Thyroid gland (tissue), 4 donors: ENCODE measurements at regions not wholly inside any gene's neighbourhood (a gene's known extent, or its start where the extent isn't known, plus 50 kb on each side); places are given as distances from the start of the nearest gene placed in this dataset.

Experiments
- DNase-seq, 2 donors: peaks; one replicate each; pipeline ENCODE4 v3.0.0-alpha.2; 2019
- H3K27ac ChIP-seq, 3 donors: fragments of 200-600 bp; sonication (generic); 1 replicate in 2 of 3; 2 replicates in 1 of 3; pipeline ENCODE4 v1.5.1; 2016 to 2019; ENCODE audit warnings: mild to moderate bottlenecking in 1 of 3, moderate library complexity in 1 of 3
- H3K27me3 ChIP-seq: fragments of 200-600 bp; sonication (generic); one replicate; pipeline ENCODE4 v1.5.1; 2019
- H3K36me3 ChIP-seq, 2 donors: fragments of 200-600 bp; sonication (generic); one replicate each; pipeline ENCODE4 v1.5.1; 2016 to 2019
- H3K4me1 ChIP-seq, 2 donors: fragments of 200-600 bp; sonication (generic); one replicate each; pipeline ENCODE4 v1.5.1; 2017 to 2019
- H3K4me3 ChIP-seq, 3 donors: fragments of 200-600 bp; sonication (generic); replicated peaks in 1 of 3; 1 replicate in 2 of 3; 2 replicates in 1 of 3; pipeline ENCODE4 v1.5.1; 2016; ENCODE audit warnings: mild to moderate bottlenecking in 1 of 3
- H3K9me3 ChIP-seq: fragments of 200-600 bp; sonication (generic); one replicate; pipeline ENCODE4 v1.5.1; 2017
- POLR2A ChIP-seq, 2 donors: fragments of 450-650 bp; IDR thresholded peaks; one replicate each; pipeline ENCODE4 v1.6.1; 2017; ENCODE audit warnings: antibody characterized with exemption in 2 of 2, mild to moderate bottlenecking in 2 of 2, moderate library complexity in 1 of 2
- WGBS, 2 donors: methylation state at CpG; one replicate each; pipeline ENCODE4 v1.1.5; 2017; 5-methylcytosine and 5-hydroxymethylcytosine counted together
- intact Hi-C: fragments of 100-400 bp; cut with DNase I; formaldehyde crosslinking; loops from one replicate; pipeline ENCODE4 v1.15.1; 2023
- TF ChIP-seq, protein P1 (sequence below), 6 experiments: fragments of 200-600 bp in 3 of 6; fragments of 450-650 bp in 3 of 6; sonication (generic) in 3 of 6; IDR thresholded peaks; one replicate each; pipeline ENCODE4 v1.5.1; 2016 to 2019; ENCODE audit warnings: antibody characterized with exemption in 6 of 6, mild to moderate bottlenecking in 2 of 6, inconsistent platforms in 1 of 6, moderate library complexity in 1 of 6

DNA sequence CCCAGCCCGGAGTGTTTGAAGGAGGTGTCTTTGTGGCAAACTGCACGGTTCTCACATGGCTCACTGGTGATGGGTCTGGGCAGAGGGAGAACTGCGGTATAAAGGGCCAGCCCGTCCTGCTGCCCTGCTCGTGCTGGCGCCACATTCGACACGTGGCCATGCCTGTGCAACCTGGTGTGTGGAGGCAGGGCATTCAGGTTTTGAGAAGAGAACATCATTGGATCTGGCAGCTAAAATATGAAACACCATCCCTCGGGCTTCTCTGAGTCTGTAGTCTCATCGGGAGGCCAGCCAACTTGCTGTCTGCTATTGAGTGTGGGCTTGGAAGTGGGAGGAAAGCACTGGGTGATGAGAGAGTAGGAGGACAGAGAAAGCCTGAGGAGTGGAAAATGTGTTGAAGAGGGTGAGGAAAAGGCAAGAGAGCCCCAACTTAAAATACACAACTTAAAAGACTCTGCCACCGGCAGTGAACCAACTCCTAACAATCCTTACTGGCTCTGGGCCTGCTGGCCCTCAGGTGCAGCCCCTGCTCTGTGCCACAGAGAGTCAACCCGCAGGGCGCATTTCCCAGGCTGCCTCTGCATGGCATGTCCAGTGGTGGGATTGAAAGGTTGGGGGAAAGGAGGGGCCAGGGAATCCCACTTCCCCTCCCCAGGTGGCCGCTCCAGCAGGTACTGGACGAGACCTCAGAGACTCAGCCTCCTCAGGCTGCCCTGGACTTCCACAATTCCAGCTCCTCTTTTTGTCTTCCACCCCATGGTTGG is 112.7 kb upstream of the DLX2 start:
- H3K36me3 ChIP-seq, result no peaks in the 10 kb centered on the region
- no peak for DNase-seq

GRCh38 chr2:172215936-172216335 is 113.2 kb upstream of the DLX2 start:
- Histone ChIP-seq H3K36me3 (no peaks in the 10 kb centered on the region), H3K27me3 (no peaks in the 10 kb centered on the region), H3K4me1 (no peaks in the 10 kb centered on the region), H3K9me3 (no peaks in the 10 kb centered on the region), H3K27ac (no peak overlapping the region), H3K4me3 (no peak overlapping the region)
- no peak for DNase-seq
- intact Hi-C loops, result no loop called here
- TF ChIP-seq, protein P1, sequence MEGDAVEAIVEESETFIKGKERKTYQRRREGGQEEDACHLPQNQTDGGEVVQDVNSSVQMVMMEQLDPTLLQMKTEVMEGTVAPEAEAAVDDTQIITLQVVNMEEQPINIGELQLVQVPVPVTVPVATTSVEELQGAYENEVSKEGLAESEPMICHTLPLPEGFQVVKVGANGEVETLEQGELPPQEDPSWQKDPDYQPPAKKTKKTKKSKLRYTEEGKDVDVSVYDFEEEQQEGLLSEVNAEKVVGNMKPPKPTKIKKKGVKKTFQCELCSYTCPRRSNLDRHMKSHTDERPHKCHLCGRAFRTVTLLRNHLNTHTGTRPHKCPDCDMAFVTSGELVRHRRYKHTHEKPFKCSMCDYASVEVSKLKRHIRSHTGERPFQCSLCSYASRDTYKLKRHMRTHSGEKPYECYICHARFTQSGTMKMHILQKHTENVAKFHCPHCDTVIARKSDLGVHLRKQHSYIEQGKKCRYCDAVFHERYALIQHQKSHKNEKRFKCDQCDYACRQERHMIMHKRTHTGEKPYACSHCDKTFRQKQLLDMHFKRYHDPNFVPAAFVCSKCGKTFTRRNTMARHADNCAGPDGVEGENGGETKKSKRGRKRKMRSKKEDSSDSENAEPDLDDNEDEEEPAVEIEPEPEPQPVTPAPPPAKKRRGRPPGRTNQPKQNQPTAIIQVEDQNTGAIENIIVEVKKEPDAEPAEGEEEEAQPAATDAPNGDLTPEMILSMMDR (IDR thresholded peaks at IDR 0.05), result no peak
- no peak for TF ChIP-seq POLR2A (IDR thresholded peaks at IDR 0.05)
- WGBS, 2 donors, result 73 to 83% methylated on average over 2 of the region's 2 CpGs

More for the DNA sequence above, 112.7 kb upstream of the DLX2 start:
- H3K9me3 ChIP-seq, result no peaks in the 10 kb centered on the region
- H3K27me3 ChIP-seq, result no peaks in the 10 kb centered on the region
- TF ChIP-seq, protein P1 (IDR thresholded peaks at IDR 0.05), result no peak
- TF ChIP-seq POLR2A (IDR thresholded peaks at IDR 0.05), result no peak
- H3K4me1 ChIP-seq, result no peaks in the 10 kb centered on the region
- H3K4me3 ChIP-seq, result no peak overlapping the region
- WGBS, 2 donors, result 79 to 85% methylated on average over 12 to 15 of the region's 15 CpGs
- H3K27ac ChIP-seq, result no peak overlapping the region
- intact Hi-C loops, result no loop called here

GRCh38 chr2:172216477-172216876 is 113.8 kb upstream of the DLX2 start:
- H3K4me3 ChIP-seq, result no peak overlapping the region
- no peak overlapping the region for H3K27ac ChIP-seq
- intact Hi-C loops, result no loop called here
- no peak for TF ChIP-seq POLR2A (IDR thresholded peaks at IDR 0.05)
- TF ChIP-seq, protein P1 (IDR thresholded peaks at IDR 0.05), result no peak
- no peaks in the 10 kb centered on the region for H3K36me3 ChIP-seq
- no peaks in the 10 kb centered on the region for H3K9me3 ChIP-seq
- no peak for DNase-seq
- no peaks in the 10 kb centered on the region for H3K27me3 ChIP-seq
- H3K4me1 ChIP-seq, result no peaks in the 10 kb centered on the region
- 78 to 88% methylated on average over 6 of the region's 6 CpGs for WGBS, 2 donors

DNA sequence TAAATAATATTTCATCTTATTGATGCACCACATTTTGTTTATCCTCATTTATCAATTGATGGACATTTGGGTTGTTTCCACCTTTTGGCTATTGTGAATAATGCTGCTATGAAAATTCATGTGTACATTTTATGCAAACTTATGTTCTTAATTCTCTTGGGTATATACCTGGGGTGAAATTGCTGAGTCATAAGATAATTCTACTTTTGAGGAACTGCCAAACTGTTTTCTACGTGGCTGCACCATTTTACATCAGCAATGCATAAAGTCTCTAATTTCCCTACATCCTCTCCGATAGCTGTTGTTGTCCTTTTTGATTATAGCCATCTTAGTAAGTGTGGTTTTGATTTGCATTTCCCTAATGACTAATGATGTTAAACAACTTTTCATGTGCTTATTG is 116.5 kb upstream of the DLX2 start:
- DNase-seq, result no peak
- H3K36me3 ChIP-seq, result no peaks in the 10 kb centered on the region
- no peaks in the 10 kb centered on the region for H3K4me1 ChIP-seq
- no peak overlapping the region for H3K27ac ChIP-seq
- no peak overlapping the region for H3K4me3 ChIP-seq
- TF ChIP-seq, protein P1 (IDR thresholded peaks at IDR 0.05), result no peak
- TF ChIP-seq POLR2A (IDR thresholded peaks at IDR 0.05), result no peak
- 84 to 89% methylated on average over 2 of the region's 2 CpGs for WGBS, 2 donors
- intact Hi-C loops, result no loop called here
- H3K27me3 ChIP-seq, result no peaks in the 10 kb centered on the region
- no peaks in the 10 kb centered on the region for H3K9me3 ChIP-seq

DNA sequence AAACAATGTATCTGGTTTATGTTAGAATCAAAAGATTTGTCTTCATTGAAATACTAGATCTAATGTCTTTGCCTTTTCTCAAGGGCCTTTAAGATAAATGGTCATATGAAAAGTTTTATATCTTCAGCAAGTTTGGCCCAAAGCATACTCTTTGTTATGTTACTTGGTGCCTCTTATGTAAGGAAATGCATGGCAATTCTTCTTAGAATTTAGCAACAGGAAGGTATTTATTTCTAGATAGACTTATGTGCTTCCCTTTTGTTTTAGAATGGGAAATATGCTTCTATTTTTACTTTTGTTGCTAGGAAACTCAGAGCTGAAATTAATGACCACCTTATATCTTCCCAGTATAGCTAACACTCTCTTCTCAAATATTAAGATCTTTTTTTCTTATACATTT is 117.4 kb upstream of the DLX2 start:
- H3K27me3 ChIP-seq, result no peaks in the 10 kb centered on the region
- intact Hi-C loops, result no loop called here
- no peak for DNase-seq
- H3K4me3 ChIP-seq, result no peak overlapping the region
- H3K4me1 ChIP-seq, result no peaks in the 10 kb centered on the region
- H3K27ac ChIP-seq, result no peak overlapping the region
- no peaks in the 10 kb centered on the region for H3K9me3 ChIP-seq
- no peak for TF ChIP-seq POLR2A (IDR thresholded peaks at IDR 0.05)
- TF ChIP-seq, protein P1 (IDR thresholded peaks at IDR 0.05), result no peak
- H3K36me3 ChIP-seq, result no peaks in the 10 kb centered on the region
